ENCODE measurements at regions not wholly inside any gene's neighbourhood (a gene's known extent, or its start where the extent isn't known, plus 50 kb on each side); places are given as distances from the start of the nearest gene placed in this dataset.
"Not testable (repeated sequence)": the region's sequence is repeated elsewhere in the genome, so short reads cannot be mapped to it uniquely, and the experiment has no call there.

GRCh38 chr3:32042867-32043266, 61.3 kb downstream of the ZNF860 start:
- ATAC-seq: not testable (repeated sequence)

- no peak for ATAC-seq
Observed at GRCh38 chr3:32045091-32045915, 61.1 kb upstream of the GPD1L start.

GRCh38 chr3:32046102-32046501, 60.3 kb upstream of the GPD1L start:
- ATAC-seq: no peak

- no peak for ATAC-seq
Observed at GRCh38 chr3:32048487-32049182, 57.8 kb upstream of the GPD1L start.

GRCh38 chr3:32049916-32050315, 56.5 kb upstream of the GPD1L start:
- ATAC-seq: no peak

GRCh38 chr3:32052230-32052629, 54.2 kb upstream of the GPD1L start:
- ATAC-seq: not testable (repeated sequence)

- ATAC-seq: not testable (repeated sequence)
Observed at GRCh38 chr3:32052851-32053250, 53.6 kb upstream of the GPD1L start.

- ATAC-seq: peak; percentile 41 to 59
Observed at GRCh38 chr3:32056559-32057290, 49.7 kb upstream of the GPD1L start.
